ENCODE measurements at regions not wholly inside any gene's neighbourhood (a gene's known extent, or its start where the extent isn't known, plus 50 kb on each side); places are given as distances from the start of the nearest gene placed in this dataset.

DNA sequence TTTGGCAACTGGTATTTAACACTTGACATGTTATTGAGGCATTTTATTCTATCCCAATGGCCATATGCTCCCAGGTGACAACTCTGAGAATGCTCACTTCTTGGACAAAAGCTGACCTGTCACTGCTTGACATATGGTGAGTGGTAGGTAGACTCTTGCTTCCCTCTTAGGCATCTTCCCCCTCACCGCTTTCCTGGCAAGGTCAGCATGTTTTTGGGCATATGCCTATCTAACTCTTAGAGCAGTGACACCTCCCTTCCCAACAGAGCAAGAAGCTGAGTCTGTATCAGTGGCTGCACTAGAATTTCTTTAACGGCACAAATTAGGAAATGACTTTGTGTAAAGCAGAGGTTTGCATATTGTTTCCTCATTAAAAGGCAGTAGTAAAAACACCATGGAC is 300.7 kb downstream of the OXSM start:
- TF ChIP-seq, protein P1, sequence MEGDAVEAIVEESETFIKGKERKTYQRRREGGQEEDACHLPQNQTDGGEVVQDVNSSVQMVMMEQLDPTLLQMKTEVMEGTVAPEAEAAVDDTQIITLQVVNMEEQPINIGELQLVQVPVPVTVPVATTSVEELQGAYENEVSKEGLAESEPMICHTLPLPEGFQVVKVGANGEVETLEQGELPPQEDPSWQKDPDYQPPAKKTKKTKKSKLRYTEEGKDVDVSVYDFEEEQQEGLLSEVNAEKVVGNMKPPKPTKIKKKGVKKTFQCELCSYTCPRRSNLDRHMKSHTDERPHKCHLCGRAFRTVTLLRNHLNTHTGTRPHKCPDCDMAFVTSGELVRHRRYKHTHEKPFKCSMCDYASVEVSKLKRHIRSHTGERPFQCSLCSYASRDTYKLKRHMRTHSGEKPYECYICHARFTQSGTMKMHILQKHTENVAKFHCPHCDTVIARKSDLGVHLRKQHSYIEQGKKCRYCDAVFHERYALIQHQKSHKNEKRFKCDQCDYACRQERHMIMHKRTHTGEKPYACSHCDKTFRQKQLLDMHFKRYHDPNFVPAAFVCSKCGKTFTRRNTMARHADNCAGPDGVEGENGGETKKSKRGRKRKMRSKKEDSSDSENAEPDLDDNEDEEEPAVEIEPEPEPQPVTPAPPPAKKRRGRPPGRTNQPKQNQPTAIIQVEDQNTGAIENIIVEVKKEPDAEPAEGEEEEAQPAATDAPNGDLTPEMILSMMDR (IDR thresholded peaks at IDR 0.05; ENCODE audit: low read depth, low read length), result no peak
- no peak for TF ChIP-seq EZH2phosphoT487 (IDR thresholded peaks at IDR 0.05; ENCODE audit: low read depth)

All from OCI-LY3 (cell line).